IMR-90 (cell line): ENCODE measurements at regions not wholly inside any gene's neighbourhood (a gene's known extent, or its start where the extent isn't known, plus 50 kb on each side); places are given as distances from the start of the nearest gene placed in this dataset.

Experiments used
- BHLHE40 ChIP-seq: fragments of 150-350 bp; IDR thresholded peaks from 2 replicates; pipeline ENCODE4 v1.6.1; 2016; ENCODE audit warnings: mild to moderate bottlenecking, low read depth, low read length
- POLR2A ChIP-seq: IDR thresholded peaks from 2 replicates; pipeline ENCODE4 v1.6.1; 2012; ENCODE audit warnings: mild to moderate bottlenecking, low read depth, low read length
- RFX5 ChIP-seq: IDR thresholded peaks from 2 replicates; pipeline ENCODE4 v1.8.0; 2012; ENCODE audit warnings: low read depth, mild to moderate bottlenecking, low read length, moderate library complexity
- TF ChIP-seq, protein P1 (sequence below): conservative IDR thresholded peaks from 2 replicates; pipeline ENCODE4 v1.5.1; 2012; ENCODE audit warnings: mild to moderate bottlenecking, low read depth, low read length, improper control_type of control experiment

DNA sequence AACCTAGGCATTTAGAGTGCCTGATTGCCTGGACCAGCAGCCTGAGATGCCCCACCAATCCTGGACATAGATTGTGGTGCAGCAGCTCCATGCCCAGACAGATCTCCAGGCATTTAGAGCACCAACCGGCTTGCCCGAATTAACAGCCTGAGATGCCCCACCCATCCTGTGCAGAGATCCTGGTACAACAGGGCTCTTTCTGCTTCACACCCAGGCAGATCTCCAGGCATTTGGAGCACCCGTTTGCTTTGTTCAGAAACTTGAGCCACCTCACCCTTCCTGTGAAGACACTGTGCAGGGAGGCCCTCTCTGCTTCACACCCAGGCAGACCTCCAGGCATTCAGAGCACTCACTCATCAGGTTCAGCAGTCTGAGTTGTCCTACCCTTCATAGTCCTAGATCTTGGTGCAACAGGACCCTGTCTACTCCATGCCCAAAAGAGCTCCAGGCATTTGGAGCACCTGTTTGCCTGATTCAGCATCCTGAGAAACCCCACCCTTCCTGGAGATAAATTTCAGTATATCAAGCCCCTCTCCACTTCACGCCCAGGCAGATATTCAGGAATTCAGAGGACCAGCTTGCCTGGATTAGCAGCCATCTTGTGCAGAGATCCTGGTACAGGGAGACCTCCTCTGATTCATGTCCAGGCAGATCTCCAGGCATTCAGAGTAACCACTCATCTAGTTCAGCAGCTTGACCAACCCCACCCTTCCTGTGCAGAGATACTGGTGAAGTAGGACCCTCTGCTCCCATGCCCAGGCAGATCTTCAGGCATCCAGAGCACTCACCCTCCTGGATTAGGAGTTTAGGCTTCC, 189.2 kb upstream of the FERMT1 start:
- TF ChIP-seq RFX5 (no peak), BHLHE40 (no peak), POLR2A (no peak)
- TF ChIP-seq, protein P1, sequence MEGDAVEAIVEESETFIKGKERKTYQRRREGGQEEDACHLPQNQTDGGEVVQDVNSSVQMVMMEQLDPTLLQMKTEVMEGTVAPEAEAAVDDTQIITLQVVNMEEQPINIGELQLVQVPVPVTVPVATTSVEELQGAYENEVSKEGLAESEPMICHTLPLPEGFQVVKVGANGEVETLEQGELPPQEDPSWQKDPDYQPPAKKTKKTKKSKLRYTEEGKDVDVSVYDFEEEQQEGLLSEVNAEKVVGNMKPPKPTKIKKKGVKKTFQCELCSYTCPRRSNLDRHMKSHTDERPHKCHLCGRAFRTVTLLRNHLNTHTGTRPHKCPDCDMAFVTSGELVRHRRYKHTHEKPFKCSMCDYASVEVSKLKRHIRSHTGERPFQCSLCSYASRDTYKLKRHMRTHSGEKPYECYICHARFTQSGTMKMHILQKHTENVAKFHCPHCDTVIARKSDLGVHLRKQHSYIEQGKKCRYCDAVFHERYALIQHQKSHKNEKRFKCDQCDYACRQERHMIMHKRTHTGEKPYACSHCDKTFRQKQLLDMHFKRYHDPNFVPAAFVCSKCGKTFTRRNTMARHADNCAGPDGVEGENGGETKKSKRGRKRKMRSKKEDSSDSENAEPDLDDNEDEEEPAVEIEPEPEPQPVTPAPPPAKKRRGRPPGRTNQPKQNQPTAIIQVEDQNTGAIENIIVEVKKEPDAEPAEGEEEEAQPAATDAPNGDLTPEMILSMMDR, result no peak
